IMR-90 (cell line): ENCODE measurements at regions not wholly inside any gene's neighbourhood (a gene's known extent, or its start where the extent isn't known, plus 50 kb on each side); places are given as distances from the start of the nearest gene placed in this dataset.

ENCODE experiments used
- ATAC-seq: fragments of 200-7000 bp; cut with Tn5 transposase; 2 replicates; pipeline ENCODE4 v1.9.1; 2020; ENCODE audit warnings: low read depth, mild to moderate bottlenecking, moderate library complexity
- BruUV-seq: library from RNA; stranded (reverse); fragments of 400-500 nt; replicated peaks from 2 replicates; lab custom pipeline; 2021; lab: Mats Ljungman, UMichigan
- CTCF ChIA-PET: fragments of 300-600 bp; formaldehyde crosslinking; extraction: SDS; loops from one replicate; lab custom pipeline; 2021; ENCODE audit warnings: antibody characterized with exemption; lab: Yijun Ruan, JAX
- POLR2A ChIA-PET: fragments of 300-600 bp; sonication (Branson Sonifier 250); formaldehyde crosslinking; loops from one replicate; lab custom pipeline; 2022; ENCODE audit warnings: antibody characterized with exemption; ENCODE audit not compliant: unreplicated experiment; lab: Charles Lee
- DNase-seq: peaks from one replicate; pipeline ENCODE4 v3.0.0; 2013
- H2AFZ ChIP-seq: replicated peaks from 2 replicates; pipeline ENCODE3; 2013; ENCODE audit warnings: low read length, mild to moderate bottlenecking; ENCODE audit not compliant: poor library complexity
- H2AK5ac ChIP-seq: 2 replicates; pipeline ENCODE4 v1.6.1; 2013; ENCODE audit warnings: low read depth, low read length, inconsistent platforms
- H2AK9ac ChIP-seq: replicated peaks from 2 replicates; pipeline ENCODE3; 2013; ENCODE audit warnings: mild to moderate bottlenecking, low read depth, low read length, moderate library complexity; ENCODE audit not compliant: poor library complexity
- H2BK120ac ChIP-seq: 2 replicates; pipeline ENCODE4 v1.6.1; 2013; ENCODE audit warnings: low read depth, low read length, inconsistent platforms
- H2BK15ac ChIP-seq: 3 replicates; pipeline ENCODE4 v1.6.1; 2013; ENCODE audit warnings: low read depth, low read length, inconsistent platforms
- H2BK20ac ChIP-seq: 2 replicates; pipeline ENCODE4 v1.6.1; 2013; ENCODE audit warnings: low read depth, mild to moderate bottlenecking, inconsistent platforms, low read length, moderate library complexity
- H2BK5ac ChIP-seq: 2 replicates; pipeline ENCODE4 v1.6.1; 2013; ENCODE audit warnings: mild to moderate bottlenecking, low read depth, low read length, inconsistent platforms; ENCODE audit not compliant: poor library complexity, severe bottlenecking
- H3K14ac ChIP-seq: replicated peaks from 2 replicates; pipeline ENCODE4 v1.6.1; 2013; ENCODE audit warnings: low read depth, low read length, inconsistent platforms
- H3K18ac ChIP-seq: 2 replicates; pipeline ENCODE4 v1.6.1; 2013; ENCODE audit warnings: low read depth, low read length, control low read depth
- H3K23ac ChIP-seq: 2 replicates; pipeline ENCODE4 v1.6.1; 2013; ENCODE audit warnings: low read depth, low read length, inconsistent platforms
- H3K27ac ChIP-seq: 2 replicates; pipeline ENCODE4 v1.5.1; 2013; ENCODE audit warnings: mild to moderate bottlenecking, control low read depth, low read length; ENCODE audit not compliant: insufficient read depth
- H3K27me3 ChIP-seq: 2 replicates; pipeline ENCODE4 v1.6.1; 2013; ENCODE audit warnings: low read length; ENCODE audit not compliant: control insufficient read depth, insufficient read depth
- H3K36me3 ChIP-seq: 2 replicates; pipeline ENCODE4 v1.6.1; 2013; ENCODE audit warnings: low read length, mixed read lengths; ENCODE audit not compliant: control insufficient read depth, insufficient read depth
- H3K4ac ChIP-seq: 2 replicates; pipeline ENCODE4 v1.6.1; 2013; ENCODE audit warnings: low read depth, low read length, inconsistent platforms
- H3K4me1 ChIP-seq: 2 replicates; pipeline ENCODE4 v1.6.1; 2013; ENCODE audit warnings: low read length, mixed read lengths; ENCODE audit not compliant: control insufficient read depth, insufficient read depth
- H3K4me2 ChIP-seq: 2 replicates; pipeline ENCODE4 v1.6.1; 2013; ENCODE audit warnings: low read depth, mild to moderate bottlenecking, control low read depth, low read length, moderate library complexity
- H3K4me3 ChIP-seq: 2 replicates; pipeline ENCODE4 v1.5.1; 2013; ENCODE audit warnings: low read depth, mild to moderate bottlenecking, control low read depth, low read length, moderate library complexity; ENCODE audit not compliant: insufficient read depth
- H3K56ac ChIP-seq: 2 replicates; pipeline ENCODE4 v1.6.1; 2013; ENCODE audit warnings: low read length, inconsistent platforms; ENCODE audit not compliant: insufficient read depth; ENCODE audit errors: extremely low read depth
- H3K79me1 ChIP-seq, 2 experiments: 2 replicates each; pipeline ENCODE4 v1.6.1; 2013; ENCODE audit warnings: low read length in 2 of 2, inconsistent platforms in 1 of 2, low read depth in 1 of 2
- H3K9ac ChIP-seq: 2 replicates; pipeline ENCODE4 v1.6.1; 2013; ENCODE audit warnings: low read depth, low read length, control low read depth
- H3K9me1 ChIP-seq: 2 replicates; pipeline ENCODE4 v1.6.1; 2013; ENCODE audit warnings: low read length, inconsistent platforms; ENCODE audit not compliant: insufficient read depth
- H3K9me3 ChIP-seq: 2 replicates; pipeline ENCODE4 v1.6.1; 2013; ENCODE audit warnings: low read length; ENCODE audit not compliant: control insufficient read depth, insufficient read depth
- H4K20me1 ChIP-seq: 2 replicates; pipeline ENCODE4 v1.6.1; 2013; ENCODE audit warnings: low read length, inconsistent platforms; ENCODE audit not compliant: insufficient read depth
- H4K5ac ChIP-seq: 2 replicates; pipeline ENCODE4 v1.6.1; 2013; ENCODE audit warnings: mild to moderate bottlenecking, low read depth, low read length, control low read depth
- H4K8ac ChIP-seq, 2 experiments: 2 replicates each; pipeline ENCODE4 v1.6.1; 2013; ENCODE audit warnings: low read depth in 2 of 2, low read length in 2 of 2, control low read depth in 1 of 2, inconsistent platforms in 1 of 2
- H4K91ac ChIP-seq: 2 replicates; pipeline ENCODE4 v1.6.1; 2013; ENCODE audit warnings: low read depth, low read length, inconsistent platforms; ENCODE audit not compliant: insufficient read depth
- BHLHE40 ChIP-seq: fragments of 150-350 bp; IDR thresholded peaks from 2 replicates; pipeline ENCODE4 v1.6.1; 2016; ENCODE audit warnings: mild to moderate bottlenecking, low read depth, low read length
- CEBPB ChIP-seq: IDR thresholded peaks from 2 replicates; pipeline ENCODE4 v1.6.1; 2012; ENCODE audit warnings: low read depth, low read length, improper control_type of control experiment
- CHD1 ChIP-seq: IDR thresholded peaks from 2 replicates; pipeline ENCODE4 v1.6.1; 2012; ENCODE audit warnings: low read depth, low read length, improper control_type of control experiment
- FOS ChIP-seq: fragments of 150-350 bp; IDR thresholded peaks from 2 replicates; pipeline ENCODE4 v1.6.1; 2016; ENCODE audit warnings: low read depth, low read length
- MAFK ChIP-seq: IDR thresholded peaks from 2 replicates; pipeline ENCODE4 v1.6.1; 2012; ENCODE audit warnings: low read depth, low read length, improper control_type of control experiment
- MAZ ChIP-seq: IDR thresholded peaks from 2 replicates; pipeline ENCODE4 v1.6.1; 2012; ENCODE audit warnings: low read depth, mild to moderate bottlenecking, low read length, improper control_type of control experiment, moderate library complexity, borderline replicate concordance
- MXI1 ChIP-seq: IDR thresholded peaks from 2 replicates; pipeline ENCODE4 v1.6.1; 2012; ENCODE audit warnings: low read depth, mild to moderate bottlenecking, low read length, moderate library complexity, borderline replicate concordance
- NFE2L2 ChIP-seq: fragments of 150-350 bp; IDR thresholded peaks from 2 replicates; pipeline ENCODE4 v1.6.1; 2016; ENCODE audit warnings: low read depth, mild to moderate bottlenecking, low read length
- POLR2A ChIP-seq: IDR thresholded peaks from 2 replicates; pipeline ENCODE4 v1.6.1; 2012; ENCODE audit warnings: mild to moderate bottlenecking, low read depth, low read length
- RAD21 ChIP-seq: IDR thresholded peaks from 2 replicates; pipeline ENCODE4 v1.6.1; 2012; ENCODE audit warnings: low read length, improper control_type of control experiment
- RCOR1 ChIP-seq: IDR thresholded peaks from 2 replicates; pipeline ENCODE4 v1.6.1; 2012; ENCODE audit warnings: mild to moderate bottlenecking, low read length, improper control_type of control experiment; ENCODE audit not compliant: insufficient replicate concordance
- RFX5 ChIP-seq: IDR thresholded peaks from 2 replicates; pipeline ENCODE4 v1.8.0; 2012; ENCODE audit warnings: low read depth, mild to moderate bottlenecking, low read length, moderate library complexity
- SMC3 ChIP-seq: fragments of 150-350 bp; IDR thresholded peaks from 2 replicates; pipeline ENCODE4 v1.6.1; 2016; ENCODE audit warnings: low read depth, mild to moderate bottlenecking, antibody characterized with exemption, low read length, moderate library complexity
- USF2 ChIP-seq: fragments of 150-350 bp; IDR thresholded peaks from 2 replicates; pipeline ENCODE4 v1.6.1; 2017; ENCODE audit warnings: mild to moderate bottlenecking, antibody characterized with exemption, low read length, low read depth
- WGBS, 2 experiments: methylation state at CpG; one replicate each; pipeline versions ENCODE4 v1.1.5 to v1.1.7; 2013; ENCODE audit warnings: missing lambda C conversion rate in 2 of 2; ENCODE audit not compliant: insufficient read length in 1 of 2; ENCODE audit errors: extremely low coverage in 2 of 2; 5-methylcytosine and 5-hydroxymethylcytosine counted together
- dilution Hi-C: fragments of 300-500 bp; cut with HindIII; formaldehyde crosslinking; loops from one replicate; pipeline ENCODE4 v1.14.3; 2018; ENCODE audit warnings: low sequenced_read_pairs; ENCODE audit not compliant: unreplicated experiment
- in situ Hi-C: fragments of 300-500 bp; cut with MboI; formaldehyde crosslinking; loops from 3 replicates; pipeline ENCODE4 v1.14.3; 2019; ENCODE audit warnings: low sequenced_read_pairs, inconsistent platforms, mixed read lengths
- intact Hi-C: fragments of 100-400 bp; cut with micrococcal nuclease; formaldehyde crosslinking; loops from 2 replicates; pipeline ENCODE4 v1.10.0; 2022
- TF ChIP-seq, protein P1 (sequence below): conservative IDR thresholded peaks from 2 replicates; pipeline ENCODE4 v1.5.1; 2012; ENCODE audit warnings: mild to moderate bottlenecking, low read depth, low read length, improper control_type of control experiment
- TF ChIP-seq, protein P2 (sequence below): fragments of 150-350 bp; IDR thresholded peaks from 2 replicates; pipeline ENCODE4 v1.6.1; 2016; ENCODE audit warnings: low read depth, mild to moderate bottlenecking, low read length, moderate library complexity, borderline replicate concordance

- CTCF ChIA-PET: interaction anchor here (1.1 kb wide), 1 partner anchor 12 kb away, joined by 3 read pairs; no protein-coding TSS in a partner anchor
- H4K5ac ChIP-seq: no peak overlapping the region
- no peak overlapping the region for H3K27ac ChIP-seq
- no peak overlapping the region for H4K8ac ChIP-seq
- H3K9me1 ChIP-seq: no peaks in the 10 kb centered on the region
- BruUV-seq: no TSS peak
- no peak overlapping the region for H4K91ac ChIP-seq
- no peak overlapping the region for H3K4me2 ChIP-seq
- intact Hi-C loops (no loop called here), dilution Hi-C loops (no loop called here), in situ Hi-C loops (loop anchor here (25.0 kb wide), 1 partner anchor 1613 kb away; no protein-coding TSS in a partner anchor)
- TF ChIP-seq NFE2L2: no peak
- no peak for TF ChIP-seq MXI1
- no peak for TF ChIP-seq CEBPB
- TF ChIP-seq MAFK: no peak
- no peak for TF ChIP-seq FOS
- no peak for TF ChIP-seq RFX5
- TF ChIP-seq CHD1: no peak
- no peak for TF ChIP-seq MAZ
- TF ChIP-seq, protein P1, sequence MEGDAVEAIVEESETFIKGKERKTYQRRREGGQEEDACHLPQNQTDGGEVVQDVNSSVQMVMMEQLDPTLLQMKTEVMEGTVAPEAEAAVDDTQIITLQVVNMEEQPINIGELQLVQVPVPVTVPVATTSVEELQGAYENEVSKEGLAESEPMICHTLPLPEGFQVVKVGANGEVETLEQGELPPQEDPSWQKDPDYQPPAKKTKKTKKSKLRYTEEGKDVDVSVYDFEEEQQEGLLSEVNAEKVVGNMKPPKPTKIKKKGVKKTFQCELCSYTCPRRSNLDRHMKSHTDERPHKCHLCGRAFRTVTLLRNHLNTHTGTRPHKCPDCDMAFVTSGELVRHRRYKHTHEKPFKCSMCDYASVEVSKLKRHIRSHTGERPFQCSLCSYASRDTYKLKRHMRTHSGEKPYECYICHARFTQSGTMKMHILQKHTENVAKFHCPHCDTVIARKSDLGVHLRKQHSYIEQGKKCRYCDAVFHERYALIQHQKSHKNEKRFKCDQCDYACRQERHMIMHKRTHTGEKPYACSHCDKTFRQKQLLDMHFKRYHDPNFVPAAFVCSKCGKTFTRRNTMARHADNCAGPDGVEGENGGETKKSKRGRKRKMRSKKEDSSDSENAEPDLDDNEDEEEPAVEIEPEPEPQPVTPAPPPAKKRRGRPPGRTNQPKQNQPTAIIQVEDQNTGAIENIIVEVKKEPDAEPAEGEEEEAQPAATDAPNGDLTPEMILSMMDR: no peak
- TF ChIP-seq USF2: no peak
- no peak for TF ChIP-seq POLR2A
- TF ChIP-seq RCOR1: no peak
- TF ChIP-seq, protein P2, sequence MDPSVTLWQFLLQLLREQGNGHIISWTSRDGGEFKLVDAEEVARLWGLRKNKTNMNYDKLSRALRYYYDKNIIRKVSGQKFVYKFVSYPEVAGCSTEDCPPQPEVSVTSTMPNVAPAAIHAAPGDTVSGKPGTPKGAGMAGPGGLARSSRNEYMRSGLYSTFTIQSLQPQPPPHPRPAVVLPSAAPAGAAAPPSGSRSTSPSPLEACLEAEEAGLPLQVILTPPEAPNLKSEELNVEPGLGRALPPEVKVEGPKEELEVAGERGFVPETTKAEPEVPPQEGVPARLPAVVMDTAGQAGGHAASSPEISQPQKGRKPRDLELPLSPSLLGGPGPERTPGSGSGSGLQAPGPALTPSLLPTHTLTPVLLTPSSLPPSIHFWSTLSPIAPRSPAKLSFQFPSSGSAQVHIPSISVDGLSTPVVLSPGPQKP: no peak
- TF ChIP-seq SMC3: no peak
- no peak for TF ChIP-seq RAD21
- no peak for TF ChIP-seq BHLHE40
- no peak overlapping the region for H2BK15ac ChIP-seq
- H2BK20ac ChIP-seq: no peak overlapping the region
- H3K18ac ChIP-seq: no peak overlapping the region
- no peak for ATAC-seq
- H2BK120ac ChIP-seq: no peak overlapping the region
- H3K79me1 ChIP-seq: no peaks in the 10 kb centered on the region
- H3K4me3 ChIP-seq: no peak overlapping the region
- no peaks in the 10 kb centered on the region for H4K20me1 ChIP-seq
- no peak overlapping the region for H2AK5ac ChIP-seq
- H3K9ac ChIP-seq: no peak overlapping the region
- no peak overlapping the region for H2AK9ac ChIP-seq
- no peak overlapping the region for H3K56ac ChIP-seq
- H3K14ac ChIP-seq: no peak overlapping the region
- H2BK5ac ChIP-seq: no peak overlapping the region
- POLR2A ChIA-PET: no interaction called here
- no peaks in the 10 kb centered on the region for H3K4me1 ChIP-seq
- H3K23ac ChIP-seq: no peak overlapping the region
- peaks cover 7% of the 10 kb centered on the region for H3K9me3 ChIP-seq
- no peaks in the 10 kb centered on the region for H3K27me3 ChIP-seq
- H2AFZ ChIP-seq: no peak overlapping the region
- no peak overlapping the region for H3K4ac ChIP-seq
- DNase-seq: no peak
- no CpG with 5 or more reads among the region's 2 CpGs for WGBS, 2 experiments
- H3K36me3 ChIP-seq: no peaks in the 10 kb centered on the region
Observed at GRCh38 chr4:125773931-125774330, 459.2 kb downstream of the FAT4 start.
